ENCODE measurements at regions not wholly inside any gene's neighbourhood (a gene's known extent, or its start where the extent isn't known, plus 50 kb on each side); places are given as distances from the start of the nearest gene placed in this dataset.

DNA sequence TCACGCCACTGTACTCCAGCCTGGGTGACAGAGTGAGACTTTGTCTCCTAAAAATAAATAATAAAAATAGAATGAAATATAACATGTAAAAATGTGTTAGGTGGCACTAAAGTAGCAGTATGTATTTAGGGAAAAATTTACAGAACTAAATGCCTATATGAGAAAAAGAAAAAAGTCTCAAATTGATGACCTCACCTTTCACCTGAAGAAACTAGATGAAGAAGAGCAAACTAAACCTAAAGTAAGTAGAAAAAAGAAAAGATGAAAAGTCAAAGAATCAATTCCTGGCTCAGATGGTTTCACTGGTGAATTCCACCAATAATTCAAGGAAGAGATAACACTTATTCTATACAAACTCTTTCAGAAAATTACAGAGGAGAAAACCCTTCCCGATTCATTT, 106.5 kb upstream of the NANOS1 start:
- no peak for TF ChIP-seq POLR2A (IDR thresholded peaks at IDR 0.05)
- TF ChIP-seq, protein P1, sequence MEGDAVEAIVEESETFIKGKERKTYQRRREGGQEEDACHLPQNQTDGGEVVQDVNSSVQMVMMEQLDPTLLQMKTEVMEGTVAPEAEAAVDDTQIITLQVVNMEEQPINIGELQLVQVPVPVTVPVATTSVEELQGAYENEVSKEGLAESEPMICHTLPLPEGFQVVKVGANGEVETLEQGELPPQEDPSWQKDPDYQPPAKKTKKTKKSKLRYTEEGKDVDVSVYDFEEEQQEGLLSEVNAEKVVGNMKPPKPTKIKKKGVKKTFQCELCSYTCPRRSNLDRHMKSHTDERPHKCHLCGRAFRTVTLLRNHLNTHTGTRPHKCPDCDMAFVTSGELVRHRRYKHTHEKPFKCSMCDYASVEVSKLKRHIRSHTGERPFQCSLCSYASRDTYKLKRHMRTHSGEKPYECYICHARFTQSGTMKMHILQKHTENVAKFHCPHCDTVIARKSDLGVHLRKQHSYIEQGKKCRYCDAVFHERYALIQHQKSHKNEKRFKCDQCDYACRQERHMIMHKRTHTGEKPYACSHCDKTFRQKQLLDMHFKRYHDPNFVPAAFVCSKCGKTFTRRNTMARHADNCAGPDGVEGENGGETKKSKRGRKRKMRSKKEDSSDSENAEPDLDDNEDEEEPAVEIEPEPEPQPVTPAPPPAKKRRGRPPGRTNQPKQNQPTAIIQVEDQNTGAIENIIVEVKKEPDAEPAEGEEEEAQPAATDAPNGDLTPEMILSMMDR (IDR thresholded peaks at IDR 0.05): no peak
- 90 to 95% (median 94%) methylated on average over 2 of the region's 2 CpGs for WGBS, 4 donors

DNA sequence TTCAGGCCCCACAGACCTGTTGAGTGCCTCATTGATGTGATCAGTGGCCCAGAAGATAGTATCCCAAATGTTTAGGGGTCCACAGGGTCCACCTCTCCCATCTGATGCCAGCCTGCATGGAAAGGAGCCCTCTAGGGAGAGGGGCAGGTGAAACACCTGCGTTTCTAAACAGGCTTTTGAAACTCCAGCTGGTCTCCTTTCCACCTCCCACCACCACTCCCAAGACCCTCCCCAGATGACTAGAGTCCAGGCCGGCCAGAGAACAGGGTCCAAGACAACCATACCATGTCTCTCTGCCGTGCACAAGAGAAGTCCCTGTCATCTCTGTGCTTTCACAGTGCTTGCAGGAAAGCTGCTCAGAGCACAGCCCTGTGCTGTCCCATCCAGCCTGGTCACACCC, 105.0 kb upstream of the NANOS1 start:
- Histone ChIP-seq H3K4me3 (no peak overlapping the region), H3K27me3 (no peaks in the 10 kb centered on the region), H3K36me3 (replicated peaks in 1 of 2) (no peaks in the 10 kb centered on the region), H3K9me3 (replicated peaks in 1 of 3) (no peaks in the 10 kb centered on the region), H3K4me1 (replicated peaks in 1 of 2) (no peaks in the 10 kb centered on the region), H3K27ac (no peak overlapping the region)
- intact Hi-C loops (cut with DNase I): no loop called here
- WGBS, 4 donors: 75 to 90% (median 78%) methylated on average over 2 to 3 of the region's 3 CpGs
- DNase-seq: peak in 2 of 7 donors; percentile 0 to 21
- TF ChIP-seq, protein P1 (IDR thresholded peaks at IDR 0.05): no peak
- TF ChIP-seq POLR2A (IDR thresholded peaks at IDR 0.05): no peak

More for the DNA sequence above, 106.5 kb upstream of the NANOS1 start:
- Histone ChIP-seq H3K4me1 (replicated peaks in 1 of 2) (no peaks in the 10 kb centered on the region), H3K27ac (no peak overlapping the region), H3K4me3 (no peak overlapping the region), H3K36me3 (replicated peaks in 1 of 2) (no peaks in the 10 kb centered on the region), H3K9me3 (replicated peaks in 1 of 3) (no peaks in the 10 kb centered on the region), H3K27me3 (no peaks in the 10 kb centered on the region)
- intact Hi-C loops (cut with DNase I): no loop called here
- no peak for DNase-seq

GRCh38 chr10:118925404-118926071, 104.0 kb upstream of the NANOS1 start:
- Histone ChIP-seq H3K4me3 (no peak overlapping the region), H3K4me1 (replicated peaks in 1 of 2) (no peaks in the 10 kb centered on the region), H3K9me3 (replicated peaks in 1 of 3) (peaks cover 0 to 3% (median 0%) of the 10 kb centered on the region in 3 donors), H3K27ac (no peak overlapping the region), H3K36me3 (replicated peaks in 1 of 2) (no peaks in the 10 kb centered on the region), H3K27me3 (no peaks in the 10 kb centered on the region)
- TF ChIP-seq, protein P1 (IDR thresholded peaks at IDR 0.05): no peak
- TF ChIP-seq POLR2A (IDR thresholded peaks at IDR 0.05): no peak
- DNase-seq: peak in 2 of 7 donors; percentile 3 to 18
- WGBS, 4 donors: 78 to 92% (median 81%) methylated on average over 8 of the region's 8 CpGs
- intact Hi-C loops (cut with DNase I): no loop called here

GRCh38 chr10:118926072-118926417, 103.5 kb upstream of the NANOS1 start:
- Histone ChIP-seq H3K27me3 (no peaks in the 10 kb centered on the region), H3K9me3 (replicated peaks in 1 of 3) (peaks cover 0 to 8% (median 0%) of the 10 kb centered on the region in 3 donors), H3K4me3 (no peak overlapping the region), H3K4me1 (replicated peaks in 1 of 2) (no peaks in the 10 kb centered on the region), H3K36me3 (replicated peaks in 1 of 2) (no peaks in the 10 kb centered on the region), H3K27ac (no peak overlapping the region)
- intact Hi-C loops (cut with DNase I): no loop called here
- 81 to 90% (median 82%) methylated on average over 3 of the region's 3 CpGs for WGBS, 4 donors
- DNase-seq: peak in 2 of 7 donors; percentile 2 to 6
- TF ChIP-seq POLR2A (IDR thresholded peaks at IDR 0.05): no peak
- TF ChIP-seq, protein P1 (IDR thresholded peaks at IDR 0.05): no peak

Data from adrenal gland (tissue), 9 donors.